ENCODE measurements at regions not wholly inside any gene's neighbourhood (a gene's known extent, or its start where the extent isn't known, plus 50 kb on each side); places are given as distances from the start of the nearest gene placed in this dataset.

DNA sequence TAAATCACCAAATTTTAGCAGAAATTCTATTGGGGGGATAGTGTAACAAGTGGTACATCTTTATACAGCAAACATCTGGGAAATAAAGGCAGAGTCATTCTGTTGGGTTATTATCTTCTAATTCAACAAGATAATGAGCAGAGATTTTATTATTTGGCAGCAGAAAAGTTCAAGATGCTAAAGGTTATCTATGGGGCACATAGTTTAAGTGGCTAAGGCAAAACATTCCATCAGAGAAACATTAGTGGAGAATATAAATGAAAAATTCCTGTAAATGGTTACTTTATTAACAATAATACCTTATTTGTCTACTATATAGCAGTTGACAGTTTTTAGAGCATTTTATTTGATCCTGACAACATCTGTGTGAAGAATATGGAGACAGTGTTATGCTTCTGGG, 815.7 kb downstream of the NCAM2 start:
- TF ChIP-seq, protein P1, sequence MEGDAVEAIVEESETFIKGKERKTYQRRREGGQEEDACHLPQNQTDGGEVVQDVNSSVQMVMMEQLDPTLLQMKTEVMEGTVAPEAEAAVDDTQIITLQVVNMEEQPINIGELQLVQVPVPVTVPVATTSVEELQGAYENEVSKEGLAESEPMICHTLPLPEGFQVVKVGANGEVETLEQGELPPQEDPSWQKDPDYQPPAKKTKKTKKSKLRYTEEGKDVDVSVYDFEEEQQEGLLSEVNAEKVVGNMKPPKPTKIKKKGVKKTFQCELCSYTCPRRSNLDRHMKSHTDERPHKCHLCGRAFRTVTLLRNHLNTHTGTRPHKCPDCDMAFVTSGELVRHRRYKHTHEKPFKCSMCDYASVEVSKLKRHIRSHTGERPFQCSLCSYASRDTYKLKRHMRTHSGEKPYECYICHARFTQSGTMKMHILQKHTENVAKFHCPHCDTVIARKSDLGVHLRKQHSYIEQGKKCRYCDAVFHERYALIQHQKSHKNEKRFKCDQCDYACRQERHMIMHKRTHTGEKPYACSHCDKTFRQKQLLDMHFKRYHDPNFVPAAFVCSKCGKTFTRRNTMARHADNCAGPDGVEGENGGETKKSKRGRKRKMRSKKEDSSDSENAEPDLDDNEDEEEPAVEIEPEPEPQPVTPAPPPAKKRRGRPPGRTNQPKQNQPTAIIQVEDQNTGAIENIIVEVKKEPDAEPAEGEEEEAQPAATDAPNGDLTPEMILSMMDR (IDR thresholded peaks at IDR 0.05; ENCODE audit: insufficient read depth, low read length, poor library complexity, severe bottlenecking), result no peak
- TF ChIP-seq EZH2phosphoT487 (conservative IDR thresholded peaks at IDR 0.05; ENCODE audit: low read length), result no peak
